Activated T-cell treated with anti-CD3 and anti-CD28 coated beads, Interleukin-2, amount 50 U/mL, for 48 hours (primary cell): ENCODE measurements at regions not wholly inside any gene's neighbourhood (a gene's known extent, or its start where the extent isn't known, plus 50 kb on each side); places are given as distances from the start of the nearest gene placed in this dataset.

ENCODE experiments used
- DNase-seq, 2 experiments: peaks; one replicate each; pipeline ENCODE4 v3.0.0-alpha.2; 2020

GRCh38 chr4:115418635-115419396, 305.4 kb upstream of the NDST4 start:
- no peak for DNase-seq

GRCh38 chr4:115396034-115396433, 282.6 kb upstream of the NDST4 start:
- no peak for DNase-seq

- no peak for DNase-seq
Measured at GRCh38 chr4:115376866-115377265, 263.4 kb upstream of the NDST4 start.

- DNase-seq: no peak
Measured at GRCh38 chr4:115374621-115375020, 261.2 kb upstream of the NDST4 start.

GRCh38 chr4:115370490-115370889, 257.1 kb upstream of the NDST4 start:
- no peak for DNase-seq

- DNase-seq: no peak
Measured at GRCh38 chr4:115370012-115370411, 256.6 kb upstream of the NDST4 start.

- DNase-seq: no peak
Measured at GRCh38 chr4:115366390-115366789, 253.0 kb upstream of the NDST4 start.

- no peak for DNase-seq
Measured at GRCh38 chr4:115365185-115365584, 251.8 kb upstream of the NDST4 start.

GRCh38 chr4:115361781-115362180, 248.4 kb upstream of the NDST4 start:
- DNase-seq: no peak

GRCh38 chr4:115360431-115360830, 247.0 kb upstream of the NDST4 start:
- DNase-seq: no peak

- DNase-seq: no peak
Measured at GRCh38 chr4:115357776-115358175, 244.4 kb upstream of the NDST4 start.

- no peak for DNase-seq
Measured at GRCh38 chr4:115356176-115356575, 242.8 kb upstream of the NDST4 start.

GRCh38 chr4:115355329-115355728, 241.9 kb upstream of the NDST4 start:
- no peak for DNase-seq

GRCh38 chr4:115353370-115353769, 239.9 kb upstream of the NDST4 start:
- DNase-seq: no peak

- DNase-seq: no peak
Measured at GRCh38 chr4:115343171-115343570, 229.8 kb upstream of the NDST4 start.

GRCh38 chr4:115334736-115335411, 221.5 kb upstream of the NDST4 start:
- no peak for DNase-seq

- no peak for DNase-seq
Measured at GRCh38 chr4:115332078-115332477, 218.7 kb upstream of the NDST4 start.

- DNase-seq: no peak
Measured at GRCh38 chr4:115331241-115331640, 217.8 kb upstream of the NDST4 start.

GRCh38 chr4:115325836-115326235, 212.4 kb upstream of the NDST4 start:
- no peak for DNase-seq

- no peak for DNase-seq
Measured at GRCh38 chr4:115323106-115323707, 209.8 kb upstream of the NDST4 start.

GRCh38 chr4:115315182-115315581, 201.8 kb upstream of the NDST4 start:
- no peak for DNase-seq

- no peak for DNase-seq
Measured at GRCh38 chr4:115310641-115311040, 197.2 kb upstream of the NDST4 start.

- DNase-seq: no peak
Measured at GRCh38 chr4:115294717-115295116, 181.3 kb upstream of the NDST4 start.

GRCh38 chr4:115293093-115293462, 179.7 kb upstream of the NDST4 start:
- DNase-seq: no peak
